Thyroid gland (tissue), 4 donors: ENCODE measurements at regions not wholly inside any gene's neighbourhood (a gene's known extent, or its start where the extent isn't known, plus 50 kb on each side); places are given as distances from the start of the nearest gene placed in this dataset.

Experiments used
- CTCF ChIP-seq, 6 experiments: fragments of 200-600 bp in 3 of 6; fragments of 450-650 bp in 3 of 6; sonication (generic) in 3 of 6; IDR thresholded peaks; one replicate each; pipeline ENCODE4 v1.5.1; 2016 to 2019; ENCODE audit warnings: antibody characterized with exemption in 6 of 6, mild to moderate bottlenecking in 2 of 6, inconsistent platforms in 1 of 6, moderate library complexity in 1 of 6
- POLR2A ChIP-seq, 2 donors: fragments of 450-650 bp; IDR thresholded peaks; one replicate each; pipeline ENCODE4 v1.6.1; 2017; ENCODE audit warnings: antibody characterized with exemption in 2 of 2, mild to moderate bottlenecking in 2 of 2, moderate library complexity in 1 of 2

GRCh38 chr6:141316236-141316635, 816.5 kb upstream of the GJE1 start:
- TF ChIP-seq CTCF (IDR thresholded peaks at IDR 0.05) = no peak
- TF ChIP-seq POLR2A (IDR thresholded peaks at IDR 0.05) = no peak
